ENCODE measurements at regions not wholly inside any gene's neighbourhood (a gene's known extent, or its start where the extent isn't known, plus 50 kb on each side); places are given as distances from the start of the nearest gene placed in this dataset.

GRCh38 chr1:244304156-244304555 lies 147.6 kb downstream of the ADSS2 start:
- TF ChIP-seq CTCF (IDR thresholded peaks at IDR 0.05) (no peak), POLR2A (IDR thresholded peaks at IDR 0.05) (no peak)

Measured in lower leg skin (tissue), 3 donors.